ENCODE measurements at regions not wholly inside any gene's neighbourhood (a gene's known extent, or its start where the extent isn't known, plus 50 kb on each side); places are given as distances from the start of the nearest gene placed in this dataset.

GRCh38 chr5:121008041-121008440 is 543.9 kb downstream of the PRR16 start:
- TF ChIP-seq CTCF (conservative IDR thresholded peaks at IDR 0.05; ENCODE audit: low read depth, low read length), result no peak
- H3K4me3 ChIP-seq (ENCODE audit: low read length), result no peak overlapping the region
- DNase-seq (ENCODE audit: low read depth), result no peak

GRCh38 chr5:121009058-121009457 is 545.0 kb downstream of the PRR16 start:
- DNase-seq (ENCODE audit: low read depth), result no peak
- no peak overlapping the region for H3K4me3 ChIP-seq (ENCODE audit: low read length)
- no peak for TF ChIP-seq CTCF (conservative IDR thresholded peaks at IDR 0.05; ENCODE audit: low read depth, low read length)

- H3K4me3 ChIP-seq (ENCODE audit: low read length), result no peak overlapping the region
- TF ChIP-seq CTCF (conservative IDR thresholded peaks at IDR 0.05; ENCODE audit: low read depth, low read length), result no peak
- no peak for DNase-seq (ENCODE audit: low read depth)
Observed at GRCh38 chr5:121018004-121018403, 553.9 kb downstream of the PRR16 start.

- DNase-seq (ENCODE audit: low read depth), result no peak
- no peak for TF ChIP-seq CTCF (conservative IDR thresholded peaks at IDR 0.05; ENCODE audit: low read depth, low read length)
- H3K4me3 ChIP-seq (ENCODE audit: low read length), result no peak overlapping the region
Observed at GRCh38 chr5:121019106-121019505, 555.0 kb downstream of the PRR16 start.

GRCh38 chr5:121019734-121020133 is 555.6 kb downstream of the PRR16 start:
- DNase-seq (ENCODE audit: low read depth), result no peak
- TF ChIP-seq CTCF (conservative IDR thresholded peaks at IDR 0.05; ENCODE audit: low read depth, low read length), result no peak
- no peak overlapping the region for H3K4me3 ChIP-seq (ENCODE audit: low read length)

- no peak overlapping the region for H3K4me3 ChIP-seq (ENCODE audit: low read length)
- no peak for TF ChIP-seq CTCF (conservative IDR thresholded peaks at IDR 0.05; ENCODE audit: low read depth, low read length)
- DNase-seq (ENCODE audit: low read depth), result no peak
Observed at GRCh38 chr5:121021681-121022080, 557.6 kb downstream of the PRR16 start.

- H3K4me3 ChIP-seq (ENCODE audit: low read length), result no peak overlapping the region
- DNase-seq (ENCODE audit: low read depth), result no peak
- no peak for TF ChIP-seq CTCF (conservative IDR thresholded peaks at IDR 0.05; ENCODE audit: low read depth, low read length)
Observed at GRCh38 chr5:121024416-121025311, 560.6 kb downstream of the PRR16 start.
